Stimulated activated CD4-positive, alpha-beta T cell treated with anti-CD3 and anti-CD28 coated beads, Interleukin-2, amount 100 ng/mL, for 48 hours (primary cell): ENCODE measurements at regions not wholly inside any gene's neighbourhood (a gene's known extent, or its start where the extent isn't known, plus 50 kb on each side); places are given as distances from the start of the nearest gene placed in this dataset.
A peak's percentile ranks its signal among the peaks of the same experiment; 100 is the strongest.
"Not testable (repeated sequence)": the region's sequence is repeated elsewhere in the genome, so short reads cannot be mapped to it uniquely, and the experiment has no call there.

Experiments used
- DNase-seq, 2 donors: peaks; one replicate each; pipeline ENCODE4 v3.0.0-alpha.2; 2020

DNA sequence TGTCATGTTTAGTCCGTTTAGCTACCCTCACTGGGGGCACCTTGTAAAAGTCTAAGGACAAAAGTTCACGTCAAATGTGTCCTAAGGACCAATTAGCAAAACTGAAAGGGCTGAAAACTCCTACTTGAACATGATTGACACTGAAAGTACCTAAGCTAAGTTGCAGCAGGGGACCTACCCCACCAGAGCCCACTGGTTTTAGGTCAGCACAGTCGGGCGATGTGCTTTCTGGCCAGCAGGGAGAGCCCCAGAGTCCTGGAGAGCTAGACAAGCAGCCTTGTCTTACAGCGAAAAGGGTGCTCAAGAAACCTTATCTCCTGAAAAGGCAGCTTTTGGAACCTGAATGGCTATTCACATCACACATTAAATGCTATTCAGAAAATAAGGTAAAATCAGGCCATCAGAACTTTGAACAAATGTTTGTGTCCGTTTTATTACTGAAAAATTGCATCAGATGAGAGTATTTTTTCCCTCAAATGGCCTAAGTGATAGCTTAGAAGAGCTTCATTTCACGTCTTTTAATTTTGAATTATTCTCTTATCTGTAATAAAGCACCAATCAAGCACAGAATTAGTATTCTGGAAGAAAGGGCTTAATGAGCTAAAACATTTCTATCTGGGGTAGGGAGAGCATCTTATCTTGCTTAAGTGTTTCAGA is 52.2 kb upstream of the MKI67 start:
- peak; percentile 29 to 42 for DNase-seq

DNA sequence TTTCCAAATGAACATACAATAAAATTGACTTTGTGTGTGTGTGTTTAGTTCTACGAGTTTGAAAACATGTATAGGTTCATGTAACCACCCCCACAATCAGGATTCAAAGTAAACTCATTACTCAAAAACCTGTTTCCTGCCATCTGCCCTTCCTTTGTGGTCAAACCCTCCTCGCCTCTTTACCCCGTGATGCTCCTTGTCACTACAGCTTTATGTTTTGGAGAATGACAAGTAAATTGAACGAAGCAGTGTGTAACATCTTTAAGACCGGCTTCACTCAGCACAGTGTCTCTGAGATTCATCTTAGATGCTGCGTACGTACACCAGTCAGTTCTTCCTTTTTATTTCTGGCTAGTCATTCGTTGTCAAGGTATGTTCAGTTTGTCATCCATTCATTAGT is 54.6 kb upstream of the MKI67 start:
- DNase-seq = peak in 1 of 2 donors; percentile 20

DNA sequence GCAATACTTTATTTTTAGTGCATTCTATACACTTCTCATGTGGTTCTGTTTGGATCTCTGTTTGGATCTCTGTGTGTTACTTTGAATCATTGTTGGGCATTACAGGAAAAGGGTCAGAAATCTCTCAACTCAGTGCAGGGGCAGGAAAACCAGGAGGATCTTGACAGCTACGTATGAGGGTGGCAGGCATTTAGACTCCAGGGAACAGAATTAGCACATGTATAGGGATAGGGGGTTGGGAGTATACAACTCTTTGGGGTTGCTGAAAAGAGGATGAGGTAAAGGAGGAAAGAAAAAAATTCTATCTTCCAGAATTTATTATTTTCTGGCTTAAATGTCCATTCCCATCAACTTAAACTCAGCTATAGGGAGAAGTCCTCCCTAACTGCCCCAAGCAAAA is 59.4 kb upstream of the MKI67 start:
- DNase-seq = no peak

DNA sequence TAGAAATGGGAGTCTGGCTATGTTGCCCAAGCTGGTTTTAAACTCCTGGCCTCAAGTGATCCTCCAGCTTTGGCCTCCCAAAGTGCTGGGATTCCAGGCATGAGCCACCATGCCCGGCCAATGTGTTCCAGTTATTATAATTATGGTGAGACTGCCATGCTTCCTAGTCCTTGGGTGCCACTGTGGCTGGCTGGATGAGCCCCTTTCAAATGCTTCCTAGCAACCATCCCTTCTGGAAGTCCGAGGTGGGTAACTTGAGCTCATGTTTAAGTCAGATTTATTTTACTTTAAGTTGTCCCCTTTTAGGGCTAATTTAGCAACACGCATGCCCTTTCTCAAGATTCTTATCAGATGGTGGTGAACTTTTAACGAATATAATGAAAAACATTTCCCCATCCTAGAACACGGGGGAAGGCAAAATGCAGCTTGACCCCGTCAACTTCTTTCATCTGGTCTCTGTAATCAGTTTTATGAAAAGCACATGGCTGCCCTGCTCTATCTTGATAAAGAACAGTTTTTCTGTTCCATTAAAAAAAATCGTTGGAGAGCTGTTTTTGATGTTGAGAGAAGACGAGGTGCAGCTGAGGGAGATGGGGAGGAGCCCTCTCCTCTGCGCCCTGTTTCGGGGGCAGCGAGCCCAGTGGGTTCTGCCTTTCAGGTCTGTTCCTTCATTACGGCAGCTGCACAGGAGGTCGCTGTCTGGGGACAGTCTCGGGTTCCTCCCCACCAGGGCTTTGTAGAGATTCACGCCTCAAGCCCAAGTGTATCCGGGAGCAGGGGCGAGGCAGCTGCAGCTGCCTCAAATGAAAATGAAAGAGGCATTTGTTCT is 61.0 kb upstream of the MKI67 start:
- DNase-seq = peak in 1 of 2 donors; percentile 15

DNA sequence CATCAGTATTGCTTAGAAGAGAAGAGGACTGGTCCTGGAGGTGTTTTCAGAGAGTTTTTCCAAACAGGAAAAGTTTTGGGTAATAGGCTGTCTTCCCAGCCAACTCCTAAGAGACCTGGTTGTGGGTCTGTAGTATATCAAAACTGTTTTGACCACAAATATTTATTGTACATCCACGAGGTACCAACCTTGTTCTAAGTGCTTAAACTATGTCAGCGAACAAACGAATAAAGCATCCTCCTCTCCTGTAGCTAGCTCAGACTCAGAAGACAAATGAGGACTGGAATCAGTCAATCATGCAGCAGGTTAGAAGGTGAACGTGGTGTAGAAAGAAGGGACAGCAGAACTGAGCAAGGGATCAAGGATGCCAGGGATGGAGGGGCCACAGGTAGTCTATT is 61.6 kb upstream of the MKI67 start:
- DNase-seq = no peak

DNA sequence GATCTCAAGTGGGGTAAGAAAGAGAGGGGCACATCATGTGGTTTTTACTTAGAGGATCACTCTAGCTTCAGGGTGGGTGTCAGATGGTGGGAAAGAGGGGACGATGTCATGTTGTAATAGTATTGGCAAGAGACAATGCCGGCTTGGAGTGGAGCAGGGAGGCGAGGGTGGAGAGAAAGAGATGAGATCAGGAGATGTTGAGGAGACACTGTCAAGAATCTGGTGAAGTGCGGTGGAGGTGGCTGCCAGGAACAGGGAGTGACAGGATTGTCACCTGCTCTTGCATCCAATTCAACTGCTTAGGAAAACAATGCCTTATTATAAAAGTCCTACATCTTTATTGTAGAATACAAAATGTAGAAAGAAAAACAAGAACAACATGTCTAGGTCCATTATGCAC is 63.0 kb upstream of the MKI67 start:
- DNase-seq = no peak

DNA sequence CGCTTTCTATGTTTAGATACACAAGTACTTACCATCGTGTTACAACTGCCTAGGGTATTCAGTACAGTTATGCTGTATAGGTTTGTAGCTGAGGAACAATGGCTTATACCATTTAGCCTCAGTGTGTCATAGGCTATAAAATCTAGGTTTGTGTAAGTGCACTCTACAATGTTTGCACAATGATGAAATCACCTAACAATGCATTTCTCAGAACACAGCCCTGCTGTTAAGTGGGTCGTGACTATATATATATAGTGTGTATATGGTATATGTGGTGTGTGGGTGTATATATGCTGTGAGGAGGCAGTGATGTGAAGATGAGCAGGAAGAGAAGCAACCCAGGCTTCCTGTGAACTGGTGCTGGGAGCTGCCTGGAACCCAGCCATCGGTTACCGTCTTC is 65.6 kb upstream of the MKI67 start:
- no peak for DNase-seq

DNA sequence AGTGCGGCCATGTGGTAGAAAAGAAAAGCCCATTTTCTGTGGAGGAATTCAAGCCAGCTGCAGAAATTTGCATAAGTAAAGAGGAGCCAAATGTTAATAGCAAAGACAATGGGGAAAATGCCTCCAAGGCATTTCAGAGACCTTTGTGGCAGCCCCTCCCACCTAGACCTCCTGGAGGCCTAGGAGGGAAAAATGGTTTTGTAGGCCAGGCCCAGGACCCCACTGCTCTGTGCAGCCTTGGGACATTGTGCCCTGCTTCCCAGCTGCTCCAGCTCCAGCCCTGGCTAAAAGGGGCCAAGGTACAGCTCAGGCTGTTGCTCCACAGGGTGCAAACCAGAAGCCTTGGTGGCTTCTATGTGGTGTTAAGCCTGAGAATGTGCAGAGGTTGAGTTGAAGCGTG is 75.6 kb upstream of the MKI67 start:
- not testable (repeated sequence) for DNase-seq

DNA sequence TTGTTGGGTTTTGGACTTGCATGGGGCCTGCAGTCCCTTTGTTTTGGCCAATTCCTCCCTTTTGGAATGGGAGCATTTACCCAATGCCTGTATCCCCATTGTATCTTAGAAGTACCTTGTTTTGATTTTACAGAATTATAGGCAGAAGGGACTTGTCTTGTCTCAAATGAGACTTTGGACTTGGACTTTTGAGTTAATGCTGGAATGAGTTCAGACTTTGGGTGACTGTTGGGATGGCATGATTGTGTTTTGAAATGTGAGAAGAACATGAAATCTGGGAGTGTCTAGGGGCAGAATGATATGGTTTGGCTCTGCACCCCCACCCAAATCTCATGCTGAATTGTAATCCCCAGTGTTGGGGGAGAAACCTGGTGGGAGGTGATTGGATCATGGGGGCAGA is 76.8 kb upstream of the MKI67 start:
- no peak for DNase-seq

DNA sequence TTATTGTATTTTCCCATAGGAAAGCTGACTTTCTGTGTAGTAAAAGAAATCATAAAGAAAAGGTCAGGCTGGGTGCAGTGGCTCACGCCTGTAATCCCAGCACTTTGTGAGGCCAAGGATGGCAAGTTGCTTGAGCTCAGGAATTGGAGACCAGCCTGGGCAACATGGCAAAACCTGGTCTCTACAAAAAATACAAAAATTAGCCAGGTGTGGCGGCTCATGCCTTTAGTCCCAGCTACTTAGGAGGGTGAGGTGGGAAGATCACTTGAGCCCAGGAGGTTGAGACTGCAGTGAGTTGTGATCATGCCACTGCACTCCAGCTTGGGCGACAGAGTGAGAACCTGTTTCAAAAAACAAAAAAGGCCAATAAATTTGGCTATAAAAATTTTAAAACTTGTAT is 79.4 kb upstream of the MKI67 start:
- DNase-seq = not testable (repeated sequence)

DNA sequence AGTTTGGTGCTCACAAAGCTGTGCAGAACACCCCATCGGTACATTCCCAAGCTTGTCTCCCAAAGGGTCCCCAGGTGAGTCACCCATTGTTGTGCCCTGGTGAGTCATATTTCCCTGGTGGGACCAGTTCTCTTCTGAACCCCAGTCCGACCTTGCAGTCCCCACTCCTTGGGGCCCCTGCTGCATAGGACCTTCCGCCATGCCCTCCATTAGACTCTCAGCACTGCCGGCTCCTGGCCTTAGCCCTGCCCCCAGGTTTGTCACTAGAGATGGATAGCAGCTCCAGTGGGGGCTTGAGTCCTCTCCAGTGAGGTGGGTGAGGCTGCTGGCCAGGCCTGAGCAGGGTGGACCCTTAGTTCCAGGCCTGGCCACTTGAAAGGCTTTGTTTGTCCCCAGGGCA is 80.5 kb upstream of the MKI67 start:
- no peak for DNase-seq

DNA sequence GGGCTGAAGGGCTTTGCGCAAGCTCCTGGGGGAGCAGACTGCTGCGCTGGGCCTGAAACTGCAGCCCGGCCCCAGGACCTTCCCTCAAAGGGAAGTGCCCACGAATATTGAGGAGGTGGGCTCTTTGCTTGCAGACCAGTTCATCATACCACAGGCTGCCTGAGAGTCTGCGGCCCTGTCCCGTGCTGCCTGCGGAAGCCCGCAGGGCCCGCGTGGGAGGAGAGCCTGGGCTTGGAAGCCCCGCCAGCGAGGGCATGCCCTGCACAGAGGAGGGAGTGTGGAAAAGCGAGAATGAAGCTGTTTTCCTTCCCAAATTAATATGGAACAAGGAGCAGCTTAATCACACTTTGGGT is 83.6 kb upstream of the MKI67 start:
- DNase-seq = no peak

DNA sequence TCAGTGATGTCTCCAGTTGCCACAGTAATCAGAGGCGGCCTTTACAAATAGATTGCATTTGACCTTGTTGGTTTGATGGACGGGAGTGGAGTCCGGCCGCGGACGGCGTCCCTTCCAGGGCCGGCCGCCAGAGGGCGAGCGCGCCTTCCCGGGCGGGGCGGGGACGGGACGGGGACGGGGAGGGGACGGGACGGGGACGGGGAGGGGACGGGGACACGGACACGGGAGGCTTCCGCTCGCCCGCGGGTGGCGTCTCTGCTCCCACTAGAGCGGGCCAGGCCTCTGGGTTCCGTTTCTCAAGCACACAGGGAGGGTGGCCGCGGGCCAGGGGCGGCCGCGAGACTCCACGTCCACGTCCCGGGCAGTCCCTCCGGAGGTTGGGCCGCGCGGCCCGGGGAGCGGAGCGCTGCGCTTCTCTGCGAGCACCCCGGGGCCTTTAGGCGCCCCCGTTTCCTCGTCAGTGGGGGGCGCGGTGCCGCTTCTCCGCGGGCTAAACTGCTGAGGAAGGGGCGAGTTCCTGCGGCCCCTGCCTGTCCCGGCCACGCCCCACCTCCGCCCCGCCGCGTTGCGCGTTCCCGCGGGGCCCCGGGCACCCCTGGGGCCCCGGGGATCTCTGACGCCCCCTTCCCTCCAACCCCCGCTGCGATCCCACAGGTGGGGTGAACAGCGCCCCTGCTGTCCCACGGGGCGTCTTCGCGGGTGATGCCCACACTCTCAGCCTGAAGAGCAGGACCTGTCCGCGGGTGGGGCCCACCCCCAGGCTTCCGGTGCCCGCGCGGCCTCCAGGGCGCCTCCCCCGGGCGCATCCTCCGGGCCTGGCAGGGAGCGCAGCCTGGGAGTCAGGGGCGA is 84.2 kb upstream of the MKI67 start:
- peak; percentile 76 to 80 for DNase-seq

DNA sequence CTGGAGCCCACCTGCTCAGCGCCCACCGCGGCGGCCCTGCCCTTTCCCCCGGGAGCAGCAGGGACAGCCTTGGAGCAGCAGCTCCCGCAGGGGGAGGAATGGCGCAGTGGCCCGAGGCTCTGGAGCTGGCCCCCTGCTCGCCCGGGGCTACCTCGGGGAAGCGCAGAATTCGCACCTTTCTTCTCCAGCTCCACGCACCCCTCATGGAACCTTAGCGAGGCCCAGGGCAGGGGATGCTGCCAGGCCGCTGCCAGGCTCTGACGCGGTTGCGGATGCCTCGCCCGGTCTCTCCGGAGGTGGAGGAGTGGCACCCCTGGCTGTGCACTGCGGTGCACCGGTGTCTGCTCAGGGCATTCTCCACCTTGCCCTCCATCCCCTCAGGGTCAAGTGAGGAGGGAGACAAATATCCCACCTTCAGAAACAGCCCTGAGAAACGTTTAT is 84.9 kb upstream of the MKI67 start:
- DNase-seq = no peak

DNA sequence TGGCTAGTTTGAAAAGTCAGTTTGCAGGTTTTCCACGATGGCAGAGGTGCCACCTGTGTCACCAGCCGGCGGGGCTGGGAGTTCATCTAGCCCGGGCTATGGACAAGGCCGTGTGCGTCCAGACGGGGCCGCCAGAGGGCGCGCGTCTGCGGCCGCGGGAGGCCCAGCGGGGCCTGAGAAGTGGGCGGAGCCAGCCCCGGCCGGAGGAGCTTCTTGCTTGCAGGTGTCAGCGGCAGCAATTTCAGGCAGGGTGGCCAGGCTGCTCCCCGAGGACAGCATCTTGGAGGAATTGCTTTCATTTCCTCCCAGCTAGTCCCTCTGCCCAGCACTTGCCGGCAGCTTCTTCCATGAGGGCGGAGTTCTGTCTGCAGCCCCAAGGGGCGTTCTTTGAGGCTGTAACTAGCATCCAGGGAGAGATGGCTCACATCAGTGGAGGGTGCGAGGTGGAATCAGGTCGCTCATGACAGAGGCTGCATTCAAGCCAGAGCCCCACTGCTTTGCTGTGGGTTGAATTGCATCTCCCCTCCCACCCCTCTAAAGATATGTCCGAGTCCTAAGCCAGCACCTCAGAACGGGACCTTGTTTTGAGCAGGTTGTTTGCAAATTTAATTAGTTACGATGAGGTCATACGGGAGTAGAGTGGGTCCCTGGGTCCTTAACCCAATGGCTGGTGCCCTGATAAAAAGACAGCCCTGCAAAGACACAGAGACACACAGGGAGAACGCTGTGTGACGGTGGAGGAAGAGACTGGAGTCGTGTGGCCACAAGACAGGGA is 85.9 kb upstream of the MKI67 start:
- peak; percentile 80 to 85 for DNase-seq

DNA sequence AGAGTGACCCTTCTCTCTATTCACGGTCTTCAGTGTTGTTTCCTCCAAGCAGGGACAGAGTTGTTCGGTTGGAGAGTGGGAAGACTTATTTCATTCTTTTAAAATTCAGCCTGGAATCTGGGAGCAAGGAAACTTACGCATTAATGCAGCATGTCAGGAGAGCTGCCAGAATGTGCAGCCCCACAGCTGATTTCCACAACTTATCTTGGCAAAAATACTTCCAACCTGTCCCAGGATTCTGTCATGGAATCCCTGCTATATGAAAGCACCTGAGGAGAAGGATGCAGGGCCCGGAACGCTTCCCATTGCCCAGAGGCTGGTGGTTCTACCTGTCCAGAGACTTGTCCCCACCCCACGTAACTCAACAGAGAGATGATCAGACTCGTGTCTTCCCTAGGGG is 86.9 kb upstream of the MKI67 start:
- no peak for DNase-seq

DNA sequence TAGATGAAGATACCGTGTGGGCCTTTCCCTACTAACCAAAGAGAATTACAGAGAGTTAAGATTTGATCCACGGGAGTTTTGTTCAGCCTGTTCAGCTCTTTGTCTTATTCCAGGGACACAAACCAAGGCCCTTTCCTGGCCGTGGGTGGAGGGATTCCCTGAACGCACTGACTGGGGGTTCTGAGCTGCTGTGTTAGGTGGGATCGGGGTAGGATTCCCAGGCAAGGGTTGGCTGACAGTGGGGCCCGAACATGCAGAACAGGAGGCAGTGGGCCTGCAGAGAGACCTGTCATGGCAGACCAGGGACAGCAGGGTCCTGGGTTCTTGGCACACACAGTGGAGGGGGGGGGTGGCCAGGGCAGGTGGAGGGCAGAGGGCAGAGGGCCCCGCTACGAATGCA is 89.5 kb upstream of the MKI67 start:
- no peak for DNase-seq

DNA sequence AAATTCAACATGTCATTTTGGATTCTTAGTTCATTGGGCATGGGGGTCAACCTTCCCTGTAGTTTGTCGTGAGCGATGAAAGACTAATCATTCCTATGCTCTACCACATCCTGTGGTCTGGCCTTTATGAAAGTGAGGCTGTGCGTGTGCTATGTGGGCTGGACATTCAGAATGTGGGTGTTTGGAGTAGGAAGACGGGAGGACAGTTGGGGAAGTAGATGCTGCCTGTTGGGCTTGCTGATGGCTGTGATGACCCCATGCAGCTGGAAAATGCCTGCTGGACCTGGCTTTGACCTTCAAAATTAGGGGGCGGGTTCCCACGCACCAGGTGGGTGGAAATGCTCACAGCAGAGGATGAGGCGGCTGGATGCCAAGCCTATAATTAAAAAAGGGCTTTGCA is 90.9 kb upstream of the MKI67 start:
- no peak for DNase-seq

DNA sequence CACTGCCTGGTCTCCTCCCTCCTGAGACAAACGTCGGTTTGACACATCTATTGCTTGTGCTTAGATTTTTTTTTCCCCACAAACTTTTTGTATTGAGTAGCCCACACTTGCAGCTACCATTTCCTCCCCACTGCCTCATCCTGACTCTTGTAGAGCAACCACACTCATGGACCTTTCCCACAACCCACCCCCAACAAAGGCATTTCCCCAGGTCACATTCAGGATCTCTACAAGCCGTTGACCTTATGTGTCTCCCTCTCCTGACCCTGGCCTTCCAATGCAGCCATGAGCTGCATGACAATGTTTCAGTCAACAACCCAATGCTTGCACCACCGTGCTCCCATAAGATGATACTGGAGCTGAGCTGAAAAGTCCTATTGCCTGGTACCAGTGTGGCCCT is 91.9 kb upstream of the MKI67 start:
- no peak for DNase-seq

DNA sequence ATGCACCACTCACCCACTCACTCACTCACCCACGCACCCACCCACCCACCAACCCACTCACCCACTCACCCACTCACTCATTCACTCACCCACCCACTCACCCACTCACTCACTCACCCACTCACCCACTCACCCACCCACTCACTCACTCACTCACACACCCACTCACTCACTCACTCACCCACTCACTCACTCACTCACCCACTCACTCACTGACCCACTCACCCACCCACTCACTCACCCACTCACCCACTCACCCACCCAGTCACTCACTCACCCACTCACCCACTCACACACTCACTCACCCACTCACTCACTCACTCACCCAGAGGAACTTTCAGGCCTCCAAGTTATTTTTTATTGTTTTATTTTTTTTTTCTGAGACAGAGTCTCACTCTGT is 93.1 kb upstream of the MKI67 start:
- DNase-seq = no peak

DNA sequence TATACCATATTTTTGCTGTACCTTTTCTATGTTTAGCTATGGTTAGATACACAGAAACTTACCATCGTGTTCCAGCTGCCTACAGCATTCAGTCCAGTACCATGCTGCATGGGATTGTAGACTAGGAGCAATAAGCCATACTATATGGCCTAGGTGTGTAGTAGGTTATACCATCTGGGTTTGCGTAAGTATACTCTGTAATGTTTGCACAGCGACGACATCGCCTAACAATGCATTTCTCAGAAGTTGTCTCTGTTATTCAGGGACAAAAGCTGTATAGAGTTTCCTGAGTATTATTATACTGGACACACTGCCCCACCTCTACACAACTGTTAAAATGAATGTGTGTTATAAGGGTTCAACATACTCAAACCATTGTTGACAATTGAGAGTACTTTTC is 93.8 kb upstream of the MKI67 start:
- no peak for DNase-seq

DNA sequence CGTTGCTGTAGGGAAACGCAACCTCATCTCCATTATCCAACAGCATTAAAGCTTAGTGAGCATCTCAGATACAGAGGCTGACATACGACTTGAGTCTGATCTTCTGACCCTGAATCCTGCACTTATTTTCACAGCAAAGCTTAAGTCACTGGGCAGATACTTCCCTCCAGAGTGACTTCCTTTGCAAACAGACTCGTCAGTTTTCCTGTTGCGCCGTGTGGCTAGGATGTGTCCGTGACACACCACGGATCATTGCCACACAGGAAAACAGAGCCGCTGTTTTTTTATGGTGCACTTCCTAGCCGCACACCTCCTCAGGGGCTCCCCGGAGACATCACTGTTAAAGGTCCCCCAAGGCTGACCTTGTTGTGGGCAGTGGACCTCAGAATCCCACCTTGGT is 94.9 kb upstream of the MKI67 start:
- DNase-seq = no peak

DNA sequence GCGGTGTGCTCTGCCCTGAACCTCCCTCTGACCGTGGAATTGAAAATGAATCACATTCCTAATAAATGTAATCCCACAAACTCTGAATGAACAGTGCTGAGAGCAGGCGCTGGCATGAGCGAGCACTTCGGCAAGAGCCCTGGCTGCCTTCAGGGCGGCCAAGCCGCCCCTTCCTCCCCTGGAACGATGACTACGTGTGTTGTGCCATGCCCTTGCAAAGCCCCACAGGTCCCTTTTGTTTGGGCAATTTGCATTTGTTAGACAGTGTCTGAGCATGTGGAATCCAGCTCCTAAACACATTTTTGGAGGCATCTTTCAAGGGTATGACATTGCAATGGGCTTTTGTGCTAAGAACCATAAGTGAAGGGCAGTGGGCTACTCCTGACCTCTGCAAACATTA is 95.6 kb upstream of the MKI67 start:
- DNase-seq = no peak
